Breast epithelium (tissue), 3 donors: ENCODE measurements at regions not wholly inside any gene's neighbourhood (a gene's known extent, or its start where the extent isn't known, plus 50 kb on each side); places are given as distances from the start of the nearest gene placed in this dataset.

Experiments
- POLR2A ChIP-seq: fragments of 450-650 bp; IDR thresholded peaks from one replicate; pipeline ENCODE4 v1.6.1; 2016; ENCODE audit warnings: antibody characterized with exemption, mild to moderate bottlenecking, moderate library complexity
- POLR2AphosphoS5 ChIP-seq, 3 donors: sonication (generic); formaldehyde crosslinking; IDR thresholded peaks; one replicate each; pipeline ENCODE4 v1.6.1; 2017; ENCODE audit warnings: antibody characterized with exemption in 3 of 3
- TF ChIP-seq, protein P1 (sequence below), 3 donors: fragments of 450-650 bp; IDR thresholded peaks; one replicate each; pipeline ENCODE4 v1.5.1; 2016 to 2017; ENCODE audit warnings: antibody characterized with exemption in 3 of 3, mild to moderate bottlenecking in 3 of 3, moderate library complexity in 3 of 3

DNA sequence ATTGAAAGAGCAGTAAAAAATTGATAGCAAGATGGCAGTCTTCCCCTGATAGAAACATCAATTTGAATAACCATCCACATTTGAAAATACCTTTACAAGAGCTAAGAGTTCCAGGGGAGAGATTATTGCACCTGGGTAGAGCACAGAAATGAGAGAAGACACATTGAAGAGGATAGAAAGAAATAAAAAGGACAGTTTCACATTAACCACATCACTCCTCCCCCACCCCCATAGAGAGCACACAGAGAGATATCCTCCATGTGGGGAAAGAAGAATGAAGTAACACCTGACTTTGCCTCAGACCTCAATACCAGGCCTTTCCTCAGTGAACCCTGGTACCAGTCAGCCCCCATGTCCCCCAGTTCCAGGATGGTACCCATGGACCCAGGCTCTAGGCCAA lies 486.7 kb downstream of the FAM181B start:
- TF ChIP-seq POLR2AphosphoS5 (IDR thresholded peaks at IDR 0.05) (no peak), POLR2A (no peak)
- TF ChIP-seq, protein P1, sequence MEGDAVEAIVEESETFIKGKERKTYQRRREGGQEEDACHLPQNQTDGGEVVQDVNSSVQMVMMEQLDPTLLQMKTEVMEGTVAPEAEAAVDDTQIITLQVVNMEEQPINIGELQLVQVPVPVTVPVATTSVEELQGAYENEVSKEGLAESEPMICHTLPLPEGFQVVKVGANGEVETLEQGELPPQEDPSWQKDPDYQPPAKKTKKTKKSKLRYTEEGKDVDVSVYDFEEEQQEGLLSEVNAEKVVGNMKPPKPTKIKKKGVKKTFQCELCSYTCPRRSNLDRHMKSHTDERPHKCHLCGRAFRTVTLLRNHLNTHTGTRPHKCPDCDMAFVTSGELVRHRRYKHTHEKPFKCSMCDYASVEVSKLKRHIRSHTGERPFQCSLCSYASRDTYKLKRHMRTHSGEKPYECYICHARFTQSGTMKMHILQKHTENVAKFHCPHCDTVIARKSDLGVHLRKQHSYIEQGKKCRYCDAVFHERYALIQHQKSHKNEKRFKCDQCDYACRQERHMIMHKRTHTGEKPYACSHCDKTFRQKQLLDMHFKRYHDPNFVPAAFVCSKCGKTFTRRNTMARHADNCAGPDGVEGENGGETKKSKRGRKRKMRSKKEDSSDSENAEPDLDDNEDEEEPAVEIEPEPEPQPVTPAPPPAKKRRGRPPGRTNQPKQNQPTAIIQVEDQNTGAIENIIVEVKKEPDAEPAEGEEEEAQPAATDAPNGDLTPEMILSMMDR (IDR thresholded peaks at IDR 0.05) = no peak
